ENCODE measurements at regions not wholly inside any gene's neighbourhood (a gene's known extent, or its start where the extent isn't known, plus 50 kb on each side); places are given as distances from the start of the nearest gene placed in this dataset.

- Histone ChIP-seq H3K4me1 (ENCODE audit: control insufficient read depth, extremely low read depth, insufficient read depth, low read length) (no peaks in the 10 kb centered on the region), H3K27ac (ENCODE audit: insufficient read depth, low read length) (no peak overlapping the region), H3K27me3 (ENCODE audit: control insufficient read depth, insufficient read depth, low read length) (no peaks in the 10 kb centered on the region), H4K20me1 (ENCODE audit: control insufficient read depth, extremely low read depth, insufficient read depth, low read length) (no peaks in the 10 kb centered on the region), H3K4me2 (ENCODE audit: extremely low read depth, insufficient read depth, low read length) (no peak overlapping the region), H2AFZ (ENCODE audit: low read length) (no peak overlapping the region), H3K36me3 (ENCODE audit: control insufficient read depth, insufficient read depth, low read length) (no peaks in the 10 kb centered on the region), H3K9me3 (ENCODE audit: control insufficient read depth, insufficient read depth, low read depth, low read length) (no peaks in the 10 kb centered on the region), H3K79me2 (ENCODE audit: control insufficient read depth, insufficient read depth, low read length) (no peaks in the 10 kb centered on the region), H3K9ac (ENCODE audit: insufficient read depth, low read length) (no peak overlapping the region), H3K4me3 (replicated peaks in 1 of 4; ENCODE audit: control extremely low read depth in 1 of 4, insufficient read depth in 1 of 4, low read depth in 3 of 4, low read length in 4 of 4) (no peak overlapping the region)
- DNase-seq (ENCODE audit: low read depth in 2 of 2), result no peak
- TF ChIP-seq CTCF (conservative IDR thresholded peaks at IDR 0.05 in 1 of 2, IDR thresholded peaks at IDR 0.05 in 1 of 2; ENCODE audit: low read depth in 1 of 2, low read length in 2 of 2), result no peak
- TF ChIP-seq EZH2 (IDR thresholded peaks at IDR 0.05; ENCODE audit: low read length, missing control alignments), result no peak
Measured at GRCh38 chr3:96491868-96492267, 322.5 kb upstream of the EPHA6 start.

DNA sequence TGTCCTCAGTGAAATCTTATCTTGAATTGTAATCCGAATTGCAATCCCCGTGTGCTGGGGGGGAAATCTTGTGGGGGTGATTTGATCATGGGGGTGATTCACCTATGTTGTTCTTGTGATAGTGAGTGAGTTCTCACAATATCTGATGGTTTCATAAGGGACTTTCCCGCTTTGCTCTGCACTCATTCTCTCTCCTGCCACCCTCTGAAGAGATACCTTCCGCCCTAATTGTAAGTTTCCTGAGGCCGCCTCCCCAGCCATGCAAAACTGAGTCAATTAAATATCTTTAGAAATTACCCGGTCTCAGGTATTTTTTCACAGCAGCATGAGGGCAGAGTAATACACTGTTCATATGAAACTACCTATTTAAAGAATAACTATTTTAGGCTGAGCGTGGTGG is 304.1 kb upstream of the EPHA6 start:
- Histone ChIP-seq H3K4me2 (ENCODE audit: extremely low read depth, insufficient read depth, low read length) (no peak overlapping the region), H3K79me2 (ENCODE audit: control insufficient read depth, insufficient read depth, low read length) (no peaks in the 10 kb centered on the region), H3K27me3 (ENCODE audit: control insufficient read depth, insufficient read depth, low read length) (no peaks in the 10 kb centered on the region), H3K36me3 (ENCODE audit: control insufficient read depth, insufficient read depth, low read length) (no peaks in the 10 kb centered on the region), H3K4me1 (ENCODE audit: control insufficient read depth, extremely low read depth, insufficient read depth, low read length) (no peaks in the 10 kb centered on the region), H3K9ac (ENCODE audit: insufficient read depth, low read length) (no peak overlapping the region), H2AFZ (ENCODE audit: low read length) (no peak overlapping the region), H3K27ac (ENCODE audit: insufficient read depth, low read length) (no peak overlapping the region), H3K9me3 (ENCODE audit: control insufficient read depth, insufficient read depth, low read depth, low read length) (no peaks in the 10 kb centered on the region), H3K4me3 (replicated peaks in 1 of 4; ENCODE audit: control extremely low read depth in 1 of 4, insufficient read depth in 1 of 4, low read depth in 3 of 4, low read length in 4 of 4) (no peak overlapping the region), H4K20me1 (ENCODE audit: control insufficient read depth, extremely low read depth, insufficient read depth, low read length) (no peaks in the 10 kb centered on the region)
- TF ChIP-seq CTCF (conservative IDR thresholded peaks at IDR 0.05 in 1 of 2, IDR thresholded peaks at IDR 0.05 in 1 of 2; ENCODE audit: low read depth in 1 of 2, low read length in 2 of 2) (no peak), EZH2 (IDR thresholded peaks at IDR 0.05; ENCODE audit: low read length, missing control alignments) (no peak)
- no peak for DNase-seq (ENCODE audit: low read depth in 2 of 2)

DNA sequence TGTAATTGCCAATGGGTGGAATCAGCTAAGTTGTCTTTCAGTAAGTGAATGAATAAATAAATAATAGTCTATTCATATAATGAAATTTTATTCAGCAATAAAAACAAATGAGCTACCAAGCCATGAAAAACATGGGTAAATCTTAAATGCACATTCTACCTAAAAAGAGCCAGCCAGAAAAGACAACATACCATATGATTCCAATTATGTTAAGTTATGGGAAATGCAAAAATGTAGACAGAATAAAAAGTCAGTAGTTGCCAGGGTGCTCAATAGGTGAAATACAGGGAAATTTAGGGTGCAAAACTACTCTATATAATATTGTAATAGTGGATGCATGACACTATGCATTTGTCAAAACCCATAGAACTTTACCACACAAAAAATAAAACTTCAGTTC is 277.2 kb upstream of the EPHA6 start:
- no peak for DNase-seq (ENCODE audit: low read depth in 2 of 2)
- Histone ChIP-seq H3K27me3 (ENCODE audit: control insufficient read depth, insufficient read depth, low read length) (no peaks in the 10 kb centered on the region), H3K36me3 (ENCODE audit: control insufficient read depth, insufficient read depth, low read length) (no peaks in the 10 kb centered on the region), H3K79me2 (ENCODE audit: control insufficient read depth, insufficient read depth, low read length) (no peaks in the 10 kb centered on the region), H3K9me3 (ENCODE audit: control insufficient read depth, insufficient read depth, low read depth, low read length) (no peaks in the 10 kb centered on the region), H3K4me1 (ENCODE audit: control insufficient read depth, extremely low read depth, insufficient read depth, low read length) (no peaks in the 10 kb centered on the region), H3K27ac (ENCODE audit: insufficient read depth, low read length) (no peak overlapping the region), H3K9ac (ENCODE audit: insufficient read depth, low read length) (no peak overlapping the region), H3K4me2 (ENCODE audit: extremely low read depth, insufficient read depth, low read length) (no peak overlapping the region), H4K20me1 (ENCODE audit: control insufficient read depth, extremely low read depth, insufficient read depth, low read length) (no peaks in the 10 kb centered on the region), H3K4me3 (replicated peaks in 1 of 4; ENCODE audit: control extremely low read depth in 1 of 4, insufficient read depth in 1 of 4, low read depth in 3 of 4, low read length in 4 of 4) (no peak overlapping the region), H2AFZ (ENCODE audit: low read length) (no peak overlapping the region)
- TF ChIP-seq CTCF (conservative IDR thresholded peaks at IDR 0.05 in 1 of 2, IDR thresholded peaks at IDR 0.05 in 1 of 2; ENCODE audit: low read depth in 1 of 2, low read length in 2 of 2) (no peak), EZH2 (IDR thresholded peaks at IDR 0.05; ENCODE audit: low read length, missing control alignments) (no peak)
